Activated CD8-positive, alpha-beta T cell treated with anti-CD3 and anti-CD28 coated beads for 36 hours (primary cell): ENCODE measurements at regions not wholly inside any gene's neighbourhood (a gene's known extent, or its start where the extent isn't known, plus 50 kb on each side); places are given as distances from the start of the nearest gene placed in this dataset.

ENCODE experiments used
- ATAC-seq: fragments of 200-7000 bp; cut with Tn5 transposase; one replicate; pipeline ENCODE4 v1.10.0; 2021; ENCODE audit warnings: mild to moderate bottlenecking, moderate library complexity
- CTCF ChIA-PET: fragments of 350-600 bp; sonication (Branson Sonifier 250); formaldehyde crosslinking; loops from one replicate; lab custom pipeline; 2021; ENCODE audit warnings: antibody characterized with exemption; lab: Charles Lee
- POLR2A ChIA-PET: fragments of 350-600 bp; sonication (Branson Sonifier 250); formaldehyde crosslinking; loops from one replicate; lab custom pipeline; 2021; ENCODE audit warnings: antibody characterized with exemption; lab: Charles Lee
- DNase-seq: peaks from one replicate; pipeline ENCODE4 v3.0.0-alpha.2; 2020
- H3K27ac Mint-ChIP-seq: one replicate; pipeline ENCODE4 v1.8.0; 2021; ENCODE audit warnings: mild to moderate bottlenecking, mixed read lengths
- H3K27me3 Mint-ChIP-seq: one replicate; pipeline ENCODE4 v1.8.0; 2021; ENCODE audit warnings: mixed read lengths
- H3K36me3 Mint-ChIP-seq: one replicate; pipeline ENCODE4 v1.8.0; 2021; ENCODE audit warnings: low read depth, mixed read lengths
- H3K4me1 Mint-ChIP-seq: one replicate; pipeline ENCODE4 v1.8.0; 2021; ENCODE audit warnings: low read depth, mixed read lengths
- H3K4me3 Mint-ChIP-seq: one replicate; pipeline ENCODE4 v1.8.0; 2021; ENCODE audit warnings: mild to moderate bottlenecking, moderate library complexity, mixed read lengths
- H3K9me3 Mint-ChIP-seq: one replicate; pipeline ENCODE4 v1.8.0; 2021; ENCODE audit warnings: mixed read lengths
- CTCF ChIP-seq: fragments of 200-600 bp; IDR thresholded peaks from one replicate; pipeline ENCODE4 v1.8.0; 2022; ENCODE audit warnings: antibody characterized with exemption, mild to moderate bottlenecking
- intact Hi-C: fragments of 100-400 bp; cut with micrococcal nuclease; formaldehyde crosslinking; loops from one replicate; pipeline ENCODE4 v1.10.0; 2022

- H3K9me3 Mint-ChIP-seq = no peaks in the 10 kb centered on the region
- H3K4me1 Mint-ChIP-seq = no peaks in the 10 kb centered on the region
- POLR2A ChIA-PET = no interaction called here
- H3K27ac Mint-ChIP-seq = no peak overlapping the region
- no peak for DNase-seq
- H3K36me3 Mint-ChIP-seq = no peaks in the 10 kb centered on the region
- TF ChIP-seq CTCF = no peak
- H3K4me3 Mint-ChIP-seq = no peak overlapping the region
- CTCF ChIA-PET = no interaction called here
- no peak for ATAC-seq
- H3K27me3 Mint-ChIP-seq = peaks cover 1% of the 10 kb centered on the region
- intact Hi-C loops = no loop called here
These were observed 440.9 kb downstream of the NKX6-1 start for GRCh38 chr4:84058201-84058600.

GRCh38 chr4:84051639-84052038, 447.5 kb downstream of the NKX6-1 start:
- H3K36me3 Mint-ChIP-seq = no peaks in the 10 kb centered on the region
- H3K4me3 Mint-ChIP-seq = no peak overlapping the region
- ATAC-seq (no peak), DNase-seq (no peak)
- TF ChIP-seq CTCF = no peak
- intact Hi-C loops = no loop called here
- CTCF ChIA-PET = no interaction called here
- H3K9me3 Mint-ChIP-seq = no peaks in the 10 kb centered on the region
- POLR2A ChIA-PET = no interaction called here
- H3K4me1 Mint-ChIP-seq = no peaks in the 10 kb centered on the region
- H3K27ac Mint-ChIP-seq = no peak overlapping the region
- no peaks in the 10 kb centered on the region for H3K27me3 Mint-ChIP-seq

GRCh38 chr4:84051089-84051488, 448.0 kb downstream of the NKX6-1 start:
- no peaks in the 10 kb centered on the region for H3K9me3 Mint-ChIP-seq
- H3K4me3 Mint-ChIP-seq = no peak overlapping the region
- H3K27me3 Mint-ChIP-seq = no peaks in the 10 kb centered on the region
- ChIA-PET POLR2A (no interaction called here), CTCF (no interaction called here)
- H3K27ac Mint-ChIP-seq = no peak overlapping the region
- TF ChIP-seq CTCF = no peak
- no peaks in the 10 kb centered on the region for H3K36me3 Mint-ChIP-seq
- no peaks in the 10 kb centered on the region for H3K4me1 Mint-ChIP-seq
- intact Hi-C loops = no loop called here
- ATAC-seq (no peak), DNase-seq (no peak)

- TF ChIP-seq CTCF = no peak
- Mint-ChIP-seq H3K9me3 (no peaks in the 10 kb centered on the region), H3K27me3 (no peaks in the 10 kb centered on the region), H3K4me1 (no peaks in the 10 kb centered on the region), H3K27ac (no peak overlapping the region), H3K36me3 (no peaks in the 10 kb centered on the region), H3K4me3 (no peak overlapping the region)
- intact Hi-C loops = no loop called here
- DNase-seq = no peak
- no peak for ATAC-seq
- CTCF ChIA-PET = no interaction called here
- POLR2A ChIA-PET = no interaction called here
These were observed 449.1 kb downstream of the NKX6-1 start for GRCh38 chr4:84050015-84050414.

GRCh38 chr4:84046551-84046950, 452.5 kb downstream of the NKX6-1 start:
- H3K27ac Mint-ChIP-seq = no peak overlapping the region
- DNase-seq (no peak), ATAC-seq (no peak)
- no peak overlapping the region for H3K4me3 Mint-ChIP-seq
- no peaks in the 10 kb centered on the region for H3K27me3 Mint-ChIP-seq
- TF ChIP-seq CTCF = no peak
- H3K4me1 Mint-ChIP-seq = no peaks in the 10 kb centered on the region
- intact Hi-C loops = no loop called here
- no peaks in the 10 kb centered on the region for H3K9me3 Mint-ChIP-seq
- ChIA-PET POLR2A (no interaction called here), CTCF (interaction anchor here (0.7 kb wide), 1 partner anchor 108 kb away, joined by 3 read pairs; no protein-coding TSS in a partner anchor)
- no peaks in the 10 kb centered on the region for H3K36me3 Mint-ChIP-seq
